Kidney epithelial cell (primary cell): ENCODE measurements at regions not wholly inside any gene's neighbourhood (a gene's known extent, or its start where the extent isn't known, plus 50 kb on each side); places are given as distances from the start of the nearest gene placed in this dataset.

Experiments
- DNase-seq: peaks from one replicate; pipeline ENCODE4 v3.0.0-alpha.2; 2010; ENCODE audit warnings: low read depth
- H3K27me3 ChIP-seq: 2 replicates; pipeline ENCODE4 v1.6.0; 2011; ENCODE audit warnings: low read length; ENCODE audit not compliant: control insufficient read depth, insufficient read depth
- H3K36me3 ChIP-seq: 2 replicates; pipeline ENCODE4 v1.5.1; 2011; ENCODE audit warnings: low read length; ENCODE audit not compliant: control insufficient read depth, insufficient read depth
- H3K4me3 ChIP-seq: 2 replicates; pipeline ENCODE4 v1.5.1; 2011; ENCODE audit warnings: low read depth, mild to moderate bottlenecking, control low read depth, low read length
- CTCF ChIP-seq: IDR thresholded peaks from 2 replicates; pipeline ENCODE4 v1.5.1; 2011; ENCODE audit warnings: mild to moderate bottlenecking, moderate library complexity, low read length, control low read depth, inconsistent platforms; ENCODE audit not compliant: insufficient read depth, poor library complexity, severe bottlenecking

GRCh38 chr6:119517428-119517827 is 167.9 kb upstream of the MAN1A1 start:
- TF ChIP-seq CTCF, result no peak
- no peak for DNase-seq
- Histone ChIP-seq H3K36me3 (no peaks in the 10 kb centered on the region), H3K27me3 (no peaks in the 10 kb centered on the region), H3K4me3 (no peak overlapping the region)

- H3K27me3 ChIP-seq, result no peaks in the 10 kb centered on the region
- no peak overlapping the region for H3K4me3 ChIP-seq
- H3K36me3 ChIP-seq, result no peaks in the 10 kb centered on the region
- no peak for DNase-seq
- TF ChIP-seq CTCF, result no peak
These were observed 164.8 kb upstream of the MAN1A1 start for GRCh38 chr6:119514345-119514744.

GRCh38 chr6:119511024-119511423 is 161.5 kb upstream of the MAN1A1 start:
- Histone ChIP-seq H3K36me3 (no peaks in the 10 kb centered on the region), H3K27me3 (no peaks in the 10 kb centered on the region), H3K4me3 (no peak overlapping the region)
- no peak for DNase-seq
- no peak for TF ChIP-seq CTCF

GRCh38 chr6:119510246-119510645 is 160.7 kb upstream of the MAN1A1 start:
- Histone ChIP-seq H3K36me3 (no peaks in the 10 kb centered on the region), H3K4me3 (no peak overlapping the region), H3K27me3 (no peaks in the 10 kb centered on the region)
- no peak for DNase-seq
- TF ChIP-seq CTCF, result no peak

GRCh38 chr6:119506631-119507174 is 157.1 kb upstream of the MAN1A1 start:
- Histone ChIP-seq H3K4me3 (no peak overlapping the region), H3K27me3 (no peaks in the 10 kb centered on the region), H3K36me3 (no peaks in the 10 kb centered on the region)
- TF ChIP-seq CTCF, result no peak
- no peak for DNase-seq

GRCh38 chr6:119501798-119502483 is 152.4 kb upstream of the MAN1A1 start:
- DNase-seq, result no peak
- Histone ChIP-seq H3K36me3 (no peaks in the 10 kb centered on the region), H3K4me3 (no peak overlapping the region), H3K27me3 (no peaks in the 10 kb centered on the region)
- no peak for TF ChIP-seq CTCF
